IPS DF 6.9 (cell line): ENCODE measurements at regions not wholly inside any gene's neighbourhood (a gene's known extent, or its start where the extent isn't known, plus 50 kb on each side); places are given as distances from the start of the nearest gene placed in this dataset.

Experiments
- DNase-seq: peaks from one replicate; pipeline ENCODE4 v3.0.0-alpha.2; 2013; ENCODE audit warnings: low read depth, low spot score
- H3K27ac ChIP-seq: one replicate; pipeline ENCODE4 v1.5.1; 2013; ENCODE audit warnings: low read length, control low read depth
- H3K27me3 ChIP-seq: 2 replicates; pipeline ENCODE4 v1.6.1; 2013; ENCODE audit warnings: mild to moderate bottlenecking, low read length; ENCODE audit not compliant: control insufficient read depth, insufficient read depth
- H3K36me3 ChIP-seq: 2 replicates; pipeline ENCODE4 v1.6.1; 2013; ENCODE audit warnings: low read length; ENCODE audit not compliant: control insufficient read depth, insufficient read depth
- H3K4me1 ChIP-seq: 2 replicates; pipeline ENCODE4 v1.6.1; 2013; ENCODE audit warnings: low read length; ENCODE audit not compliant: control insufficient read depth, insufficient read depth
- H3K4me3 ChIP-seq: 2 replicates; pipeline ENCODE4 v1.5.1; 2013; ENCODE audit warnings: mild to moderate bottlenecking, low read length
- H3K9me3 ChIP-seq: 2 replicates; pipeline ENCODE4 v1.6.1; 2013; ENCODE audit warnings: low read length, inconsistent platforms; ENCODE audit not compliant: control insufficient read depth, insufficient read depth
- WGBS: extraction: QIAGEN DNeasy Blood & Tissue Kit; methylation state at CpG from one replicate; pipeline ENCODE4 v1.1.7; 2013; ENCODE audit warnings: mixed read lengths, missing lambda C conversion rate; ENCODE audit not compliant: insufficient read length, insufficient coverage; 5-methylcytosine and 5-hydroxymethylcytosine counted together

DNA sequence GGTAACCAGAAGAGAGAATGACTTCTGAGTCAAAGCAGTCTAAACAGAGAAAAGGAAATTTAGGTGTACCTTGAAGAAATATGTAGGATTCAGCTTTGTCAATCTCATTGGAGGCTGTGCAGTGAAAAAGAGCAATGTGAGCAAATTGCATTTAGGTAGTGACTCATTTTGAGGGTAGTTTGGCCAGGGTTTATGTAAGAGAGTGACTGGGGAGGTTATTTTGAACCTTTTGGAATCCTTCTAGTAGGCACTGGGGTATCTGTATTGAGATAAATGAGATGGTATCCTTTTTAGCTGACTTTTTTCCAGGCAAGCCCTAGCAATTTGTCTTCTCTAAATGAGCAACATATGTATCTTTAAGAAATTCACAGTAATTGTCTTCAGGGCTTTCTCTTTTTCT lies 95.9 kb downstream of the DISP1 start:
- DNase-seq, result no peak
- Histone ChIP-seq H3K4me1 (no peaks in the 10 kb centered on the region), H3K9me3 (no peaks in the 10 kb centered on the region), H3K36me3 (no peaks in the 10 kb centered on the region), H3K27me3 (no peaks in the 10 kb centered on the region), H3K4me3 (no peak overlapping the region), H3K27ac (no peak overlapping the region)

DNA sequence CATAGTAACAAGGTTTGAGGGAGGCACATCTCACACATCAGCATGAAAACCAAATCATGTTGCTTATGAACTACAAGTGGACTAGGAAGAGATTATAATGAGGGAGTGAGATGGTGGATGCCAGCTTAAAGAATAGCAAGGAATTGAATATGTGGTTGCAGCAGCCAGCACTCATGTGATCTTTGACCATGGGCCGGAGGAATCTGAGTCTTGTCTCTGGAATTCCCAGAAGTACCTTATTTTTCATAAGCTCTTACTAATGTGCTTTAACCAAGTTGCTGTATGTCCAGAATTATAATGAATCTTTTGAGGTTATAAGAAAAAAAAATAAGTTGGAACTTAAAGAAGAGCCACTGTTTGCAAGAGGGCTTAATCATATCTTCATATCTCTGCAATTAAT lies 97.0 kb downstream of the DISP1 start:
- no CpG with 5 or more reads among the region's 1 CpG for WGBS
- no peaks in the 10 kb centered on the region for H3K27me3 ChIP-seq
- no peaks in the 10 kb centered on the region for H3K4me1 ChIP-seq
- no peak overlapping the region for H3K4me3 ChIP-seq
- DNase-seq, result no peak
- H3K27ac ChIP-seq, result no peak overlapping the region
- H3K36me3 ChIP-seq, result no peaks in the 10 kb centered on the region
- H3K9me3 ChIP-seq, result no peaks in the 10 kb centered on the region

DNA sequence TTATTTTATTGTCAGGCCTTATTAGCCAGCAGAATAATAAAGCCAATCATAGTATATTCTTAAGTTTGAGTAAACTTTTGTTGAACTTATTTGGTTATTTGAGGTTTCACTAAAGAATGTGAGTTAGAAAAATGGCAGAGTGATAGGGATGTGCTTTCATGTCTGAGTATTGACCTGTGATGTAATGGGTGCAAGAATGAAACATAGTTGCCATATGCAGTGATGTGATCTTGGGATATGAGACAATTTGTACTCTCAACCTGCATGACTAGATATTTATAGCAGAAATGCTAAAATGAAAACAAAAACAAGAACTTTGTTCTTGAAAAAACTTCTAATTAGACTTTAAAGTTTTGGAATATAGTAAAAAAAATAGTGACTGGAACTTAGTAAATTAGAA lies 97.9 kb downstream of the DISP1 start:
- H3K27ac ChIP-seq, result no peak overlapping the region
- H3K27me3 ChIP-seq, result no peaks in the 10 kb centered on the region
- no peak overlapping the region for H3K4me3 ChIP-seq
- no peak for DNase-seq
- no peaks in the 10 kb centered on the region for H3K4me1 ChIP-seq
- H3K36me3 ChIP-seq, result no peaks in the 10 kb centered on the region
- H3K9me3 ChIP-seq, result no peaks in the 10 kb centered on the region

DNA sequence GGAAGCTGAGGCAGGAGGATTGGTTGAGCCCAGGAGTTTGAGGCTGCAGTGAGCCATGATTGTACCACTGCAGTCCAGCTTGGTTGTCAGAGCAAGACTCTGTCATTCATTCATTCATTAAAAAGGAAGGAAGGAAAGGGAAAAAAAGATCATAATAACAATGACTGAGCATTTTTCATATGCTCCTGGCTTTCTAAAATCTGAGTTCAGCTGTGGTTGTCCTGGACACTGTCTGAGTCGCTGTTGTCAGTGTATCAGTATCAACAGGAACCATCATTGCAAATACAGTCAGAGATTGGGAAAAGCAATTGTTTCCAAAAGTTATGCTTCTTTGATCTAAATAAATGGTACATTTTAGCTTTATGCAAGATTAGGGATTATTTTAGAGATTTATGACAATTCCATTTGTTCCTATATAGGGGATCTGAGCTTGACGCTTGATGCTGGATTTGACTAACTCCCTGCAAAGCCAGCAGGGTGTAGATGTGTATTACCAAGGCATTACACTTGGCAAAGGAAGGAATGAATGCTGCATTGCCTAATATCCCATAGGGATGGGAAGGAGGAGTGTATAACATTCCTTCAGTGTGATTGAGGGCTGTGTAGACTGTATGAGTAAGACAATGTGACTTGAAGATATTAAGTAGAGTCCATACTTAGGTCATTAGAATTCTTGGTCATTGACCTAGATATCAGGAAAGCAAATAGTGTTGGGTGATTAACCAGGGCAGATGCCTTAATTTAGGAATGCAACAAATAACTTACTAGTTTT lies 100.2 kb downstream of the DISP1 start:
- H3K36me3 ChIP-seq, result no peaks in the 10 kb centered on the region
- H3K4me1 ChIP-seq, result no peaks in the 10 kb centered on the region
- no peak overlapping the region for H3K27ac ChIP-seq
- no peaks in the 10 kb centered on the region for H3K9me3 ChIP-seq
- no CpG with 5 or more reads among the region's 2 CpGs for WGBS
- DNase-seq, result no peak
- no peaks in the 10 kb centered on the region for H3K27me3 ChIP-seq
- H3K4me3 ChIP-seq, result no peak overlapping the region

DNA sequence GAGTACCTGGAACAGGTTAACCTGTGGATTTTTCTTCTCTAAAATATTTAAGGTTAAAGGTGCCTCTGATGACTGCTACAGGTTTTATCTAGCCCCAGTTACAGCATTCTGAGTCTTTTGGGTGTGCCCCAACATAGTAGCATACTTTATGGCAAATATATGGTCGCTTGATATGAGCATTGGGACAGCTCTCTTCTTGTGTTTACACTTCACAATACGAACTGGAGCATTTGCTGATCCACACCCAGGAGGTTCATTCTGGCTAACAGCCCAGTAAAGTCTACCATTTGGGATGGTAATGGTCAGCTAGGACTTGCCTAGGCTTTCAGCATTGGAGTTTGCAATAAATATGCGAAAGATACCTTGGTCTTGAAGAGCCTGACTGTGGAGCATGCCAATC lies 101.3 kb downstream of the DISP1 start:
- no peaks in the 10 kb centered on the region for H3K9me3 ChIP-seq

DNA sequence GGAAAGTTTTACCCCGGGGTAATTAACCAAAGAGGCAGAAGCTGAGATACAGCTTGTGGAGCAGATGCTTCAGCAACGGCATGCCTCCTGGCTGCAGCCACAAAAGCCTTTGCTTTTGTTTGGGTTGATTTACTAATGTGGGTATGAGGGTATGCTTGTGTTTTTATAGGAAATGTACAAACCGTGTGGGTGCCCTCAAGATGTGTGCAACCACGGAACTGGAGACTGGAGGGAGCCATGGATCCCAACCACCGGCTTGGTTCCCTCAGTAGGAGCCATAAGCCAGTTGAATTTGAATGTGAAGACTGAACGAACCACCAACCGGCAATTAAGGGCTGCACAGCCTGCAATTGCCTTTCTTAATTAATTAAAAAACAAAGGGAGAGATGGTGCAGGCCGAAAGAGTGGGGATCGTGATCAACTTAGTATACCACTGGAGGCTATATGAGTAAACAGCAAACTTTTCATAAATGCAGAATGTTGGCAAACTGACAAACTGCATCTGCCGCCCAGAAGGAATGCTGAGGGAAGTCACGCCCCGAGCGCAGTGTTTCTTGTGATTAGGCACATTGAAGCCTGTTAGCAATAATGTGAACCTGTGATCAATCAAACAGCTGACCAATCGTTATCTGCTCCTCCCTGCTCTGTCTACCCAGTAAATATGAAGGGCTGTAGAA lies 104.1 kb downstream of the DISP1 start:
- H3K4me1 ChIP-seq, result no peaks in the 10 kb centered on the region
- no peaks in the 10 kb centered on the region for H3K9me3 ChIP-seq
- H3K27me3 ChIP-seq, result no peaks in the 10 kb centered on the region
- no peak overlapping the region for H3K4me3 ChIP-seq
- H3K36me3 ChIP-seq, result no peaks in the 10 kb centered on the region
- WGBS, result no CpG with 5 or more reads among the region's 14 CpGs
- DNase-seq, result no peak
- no peak overlapping the region for H3K27ac ChIP-seq

More for the DNA sequence above, 101.3 kb downstream of the DISP1 start:
- DNase-seq, result no peak
- no peak overlapping the region for H3K4me3 ChIP-seq
- H3K4me1 ChIP-seq, result no peaks in the 10 kb centered on the region
- H3K27me3 ChIP-seq, result no peaks in the 10 kb centered on the region
- no peaks in the 10 kb centered on the region for H3K36me3 ChIP-seq
- H3K27ac ChIP-seq, result no peak overlapping the region
- WGBS, result no CpG with 5 or more reads among the region's 3 CpGs

DNA sequence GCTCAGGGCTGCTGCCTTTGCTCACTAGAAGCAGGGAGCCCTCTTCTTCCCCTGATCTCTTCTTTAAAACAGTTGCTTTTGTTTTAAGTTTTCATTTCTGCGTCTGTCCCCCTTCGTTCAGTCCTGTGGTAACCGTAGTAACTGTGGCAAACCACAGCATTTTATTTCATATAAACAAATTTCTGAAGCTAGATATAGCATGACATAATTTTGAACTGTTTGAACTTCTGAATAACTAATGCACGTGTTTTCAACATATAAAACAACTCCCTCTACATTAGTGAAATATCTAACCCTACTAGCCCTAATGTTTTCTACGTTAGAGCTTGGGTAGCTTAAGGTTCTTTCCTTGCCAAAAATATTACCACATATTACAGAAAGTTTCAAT lies 104.6 kb downstream of the DISP1 start:
- no peak for DNase-seq
- WGBS, result no CpG with 5 or more reads among the region's 5 CpGs
- H3K36me3 ChIP-seq, result no peaks in the 10 kb centered on the region
- H3K27me3 ChIP-seq, result no peaks in the 10 kb centered on the region
- no peak overlapping the region for H3K27ac ChIP-seq
- H3K4me3 ChIP-seq, result no peak overlapping the region
- no peaks in the 10 kb centered on the region for H3K4me1 ChIP-seq
- no peaks in the 10 kb centered on the region for H3K9me3 ChIP-seq

DNA sequence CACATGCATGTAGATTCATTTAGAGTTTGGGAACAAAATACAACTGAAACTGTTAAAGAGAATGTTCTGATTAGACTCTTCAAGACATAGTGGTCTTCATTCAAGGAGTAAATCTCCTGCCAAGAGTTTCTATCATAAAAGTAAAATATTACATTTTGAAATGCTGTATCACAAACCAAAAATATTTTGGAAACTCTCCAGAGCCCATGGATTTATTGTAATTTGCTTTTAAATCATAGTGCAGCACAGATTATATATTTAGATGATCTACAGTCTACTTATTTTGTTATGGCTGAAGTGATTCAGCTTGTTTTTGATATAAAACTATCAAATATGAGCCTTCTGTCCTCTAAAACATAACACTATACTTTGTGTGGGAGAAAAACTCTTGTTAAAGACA lies 105.3 kb downstream of the DISP1 start:
- DNase-seq, result no peak
- Histone ChIP-seq H3K9me3 (no peaks in the 10 kb centered on the region), H3K36me3 (no peaks in the 10 kb centered on the region), H3K27ac (no peak overlapping the region), H3K27me3 (no peaks in the 10 kb centered on the region), H3K4me1 (no peaks in the 10 kb centered on the region), H3K4me3 (no peak overlapping the region)

DNA sequence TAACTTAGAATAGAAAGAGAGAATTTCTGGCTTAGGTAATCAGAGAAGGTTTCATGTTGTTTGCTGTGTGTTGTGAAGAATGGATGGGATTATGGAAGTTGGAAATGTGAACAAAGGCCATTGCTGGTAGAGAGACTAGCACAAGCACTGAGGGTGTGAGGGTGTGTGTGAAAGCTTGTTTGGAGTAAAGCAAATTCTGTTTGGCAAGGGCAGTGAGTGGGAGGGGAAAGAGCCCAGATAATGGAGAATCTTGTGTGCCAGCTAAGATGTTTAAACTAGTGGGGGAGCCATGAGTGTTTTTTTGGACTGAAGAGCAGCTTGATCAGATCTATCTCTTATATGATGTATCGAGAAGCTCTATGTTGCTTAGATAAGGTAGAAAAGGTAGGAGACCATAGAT lies 107.1 kb downstream of the DISP1 start:
- H3K4me3 ChIP-seq, result no peak overlapping the region
- H3K36me3 ChIP-seq, result no peaks in the 10 kb centered on the region
- no peaks in the 10 kb centered on the region for H3K9me3 ChIP-seq
- DNase-seq, result no peak
- H3K4me1 ChIP-seq, result no peaks in the 10 kb centered on the region
- H3K27ac ChIP-seq, result no peak overlapping the region
- no peaks in the 10 kb centered on the region for H3K27me3 ChIP-seq
- no CpG with 5 or more reads among the region's 1 CpG for WGBS

DNA sequence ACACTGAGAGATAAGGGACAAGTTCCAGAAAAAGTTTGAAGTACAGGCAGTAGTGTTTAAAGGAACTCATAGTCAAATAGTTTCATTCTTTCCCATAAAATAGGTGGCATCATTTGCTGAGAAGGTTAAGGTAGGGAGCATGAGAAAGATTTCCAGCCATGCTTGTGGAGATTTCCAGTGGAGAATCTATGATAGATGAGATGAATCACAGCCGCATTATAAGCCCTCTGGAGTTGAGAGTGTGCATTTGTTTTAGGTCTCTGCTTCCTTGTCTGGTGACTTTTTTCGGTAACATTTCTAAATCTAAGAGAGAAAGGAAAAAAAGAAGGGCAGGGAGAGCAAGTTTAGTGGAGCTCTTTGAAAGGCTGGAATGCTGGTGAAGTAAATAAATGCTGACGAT lies 108.7 kb downstream of the DISP1 start:
- Histone ChIP-seq H3K27me3 (no peaks in the 10 kb centered on the region), H3K4me1 (no peaks in the 10 kb centered on the region; the same call in 1 of the 2 replicates), H3K4me3 (no peak overlapping the region), H3K36me3 (no peaks in the 10 kb centered on the region), H3K27ac (no peak overlapping the region), H3K9me3 (no peaks in the 10 kb centered on the region)
- no CpG with 5 or more reads among the region's 3 CpGs for WGBS
- no peak for DNase-seq

DNA sequence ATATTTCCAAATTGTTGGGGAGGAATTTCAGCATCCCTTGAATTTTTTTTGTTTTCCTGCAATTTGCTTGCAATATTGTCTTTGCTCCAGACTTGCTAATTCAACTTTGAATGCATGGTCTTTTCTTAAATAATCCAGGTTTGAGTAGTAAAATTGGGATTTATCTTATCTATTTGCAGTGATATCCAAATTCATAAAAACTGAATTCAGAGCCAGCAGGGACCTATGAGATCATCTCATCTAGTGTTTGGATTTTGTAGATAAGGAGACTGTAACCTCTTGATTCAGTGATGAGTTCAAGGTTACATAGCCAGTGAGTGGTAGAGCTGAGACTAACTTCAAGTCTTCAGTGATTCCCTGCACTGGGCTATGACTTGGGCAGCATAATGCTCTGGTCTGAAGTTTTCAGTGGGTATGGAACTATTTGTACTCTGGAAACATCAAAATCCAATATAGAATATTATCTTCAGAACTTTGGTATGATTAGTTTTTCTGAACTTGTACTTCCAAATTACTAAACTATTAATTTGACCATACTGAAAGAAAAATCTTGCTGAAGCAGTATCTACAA lies 109.4 kb downstream of the DISP1 start:
- H3K27me3 ChIP-seq, result no peaks in the 10 kb centered on the region
- H3K4me3 ChIP-seq, result no peak overlapping the region
- no peaks in the 10 kb centered on the region; the same call in 1 of the 2 replicates for H3K4me1 ChIP-seq
- H3K27ac ChIP-seq, result no peak overlapping the region
- H3K9me3 ChIP-seq, result no peaks in the 10 kb centered on the region
- H3K36me3 ChIP-seq, result no peaks in the 10 kb centered on the region
- DNase-seq, result no peak
